K562 (cell line): ENCODE measurements at regions not wholly inside any gene's neighbourhood (a gene's known extent, or its start where the extent isn't known, plus 50 kb on each side); places are given as distances from the start of the nearest gene placed in this dataset.

Experiments used
- EWSR1 ChIP-seq: fragments of 450-650 bp; IDR thresholded peaks from 2 replicates; pipeline ENCODE4 v1.6.1; 2018; ENCODE audit warnings: borderline replicate concordance, mild to moderate bottlenecking, low read depth, moderate library complexity; ENCODE audit not compliant: partially characterized antibody
- FOS ChIP-seq: IDR thresholded peaks from 3 replicates; pipeline ENCODE4 v1.6.1; 2011; ENCODE audit not compliant: insufficient read length; ENCODE audit errors: extremely low read depth
- MAFK ChIP-seq: IDR thresholded peaks from 2 replicates; pipeline ENCODE4 v1.6.1; 2011; ENCODE audit warnings: low read length, improper control_type of control experiment
- ZNF316 ChIP-seq: fragments of 450-650 bp; IDR thresholded peaks from 2 replicates; pipeline ENCODE4 v1.6.1; 2016
- TF ChIP-seq, protein P1 (sequence below), 3 experiments: fragments of 200-800 bp in 1 of 3; fragments of 250-450 bp in 1 of 3; fragments of 450-650 bp in 1 of 3; sonication (Bioruptor Pico) in 1 of 3; sonication (Bioruptor generic) in 1 of 3; formaldehyde crosslinking in 1 of 3; IDR thresholded peaks; 2 replicates each; pipeline versions ENCODE4 v1.6.1 to v1.8.0; 2016 to 2022; ENCODE audit warnings: mild to moderate bottlenecking in 2 of 3, missing genetic modification characterization in 2 of 3, missing compliant biosample characterization in 1 of 3, moderate library complexity in 1 of 3
- TF ChIP-seq, protein P2 (sequence below), 2 experiments: fragments of 450-650 bp; IDR thresholded peaks; 2 replicates each; pipeline ENCODE4 v1.6.1; 2016

DNA sequence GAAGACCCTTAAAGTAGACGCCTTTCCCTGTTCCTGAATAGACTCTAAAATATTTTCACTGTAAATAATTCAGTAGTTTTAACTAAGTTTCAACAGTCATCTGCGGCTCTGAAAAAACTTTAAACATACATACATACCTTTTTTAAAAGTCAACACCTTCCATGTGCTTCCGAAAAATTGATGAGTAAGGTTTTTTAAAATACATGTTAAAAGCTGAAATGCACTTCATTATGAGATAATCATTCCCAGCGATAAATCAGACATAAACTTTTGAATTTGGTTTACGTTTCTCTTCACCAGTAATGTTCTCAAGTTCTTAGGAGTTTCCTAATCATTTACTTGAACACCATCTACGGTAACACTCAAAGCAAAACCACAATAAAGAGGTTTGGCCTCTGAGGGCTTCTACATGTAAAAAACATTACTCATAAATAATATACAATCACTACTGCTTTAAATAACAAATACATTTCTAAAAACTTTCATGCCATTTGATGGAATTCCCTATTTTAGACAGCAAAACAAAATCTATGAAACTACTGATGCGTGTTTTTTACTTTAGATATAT is 403.5 kb downstream of the SHQ1 start (continued):
- TF ChIP-seq, protein P1, sequence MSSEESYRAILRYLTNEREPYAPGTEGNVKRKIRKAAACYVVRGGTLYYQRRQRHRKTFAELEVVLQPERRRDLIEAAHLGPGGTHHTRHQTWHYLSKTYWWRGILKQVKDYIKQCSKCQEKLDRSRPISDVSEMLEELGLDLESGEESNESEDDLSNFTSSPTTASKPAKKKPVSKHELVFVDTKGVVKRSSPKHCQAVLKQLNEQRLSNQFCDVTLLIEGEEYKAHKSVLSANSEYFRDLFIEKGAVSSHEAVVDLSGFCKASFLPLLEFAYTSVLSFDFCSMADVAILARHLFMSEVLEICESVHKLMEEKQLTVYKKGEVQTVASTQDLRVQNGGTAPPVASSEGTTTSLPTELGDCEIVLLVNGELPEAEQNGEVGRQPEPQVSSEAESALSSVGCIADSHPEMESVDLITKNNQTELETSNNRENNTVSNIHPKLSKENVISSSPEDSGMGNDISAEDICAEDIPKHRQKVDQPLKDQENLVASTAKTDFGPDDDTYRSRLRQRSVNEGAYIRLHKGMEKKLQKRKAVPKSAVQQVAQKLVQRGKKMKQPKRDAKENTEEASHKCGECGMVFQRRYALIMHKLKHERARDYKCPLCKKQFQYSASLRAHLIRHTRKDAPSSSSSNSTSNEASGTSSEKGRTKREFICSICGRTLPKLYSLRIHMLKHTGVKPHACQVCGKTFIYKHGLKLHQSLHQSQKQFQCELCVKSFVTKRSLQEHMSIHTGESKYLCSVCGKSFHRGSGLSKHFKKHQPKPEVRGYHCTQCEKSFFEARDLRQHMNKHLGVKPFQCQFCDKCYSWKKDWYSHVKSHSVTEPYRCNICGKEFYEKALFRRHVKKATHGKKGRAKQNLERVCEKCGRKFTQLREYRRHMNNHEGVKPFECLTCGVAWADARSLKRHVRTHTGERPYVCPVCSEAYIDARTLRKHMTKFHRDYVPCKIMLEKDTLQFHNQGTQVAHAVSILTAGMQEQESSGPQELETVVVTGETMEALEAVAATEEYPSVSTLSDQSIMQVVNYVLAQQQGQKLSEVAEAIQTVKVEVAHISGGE (CRISPR knock-in tag; IDR thresholded peaks at IDR 0.05), result 0 out of 6 replicates have a peak, but pooled peaks of 1 of the 3 experiments have one; percentile 22
- TF ChIP-seq FOS, result no peak
- TF ChIP-seq MAFK, result peak; percentile 94
- no peak for TF ChIP-seq EWSR1
- TF ChIP-seq, protein P2, sequence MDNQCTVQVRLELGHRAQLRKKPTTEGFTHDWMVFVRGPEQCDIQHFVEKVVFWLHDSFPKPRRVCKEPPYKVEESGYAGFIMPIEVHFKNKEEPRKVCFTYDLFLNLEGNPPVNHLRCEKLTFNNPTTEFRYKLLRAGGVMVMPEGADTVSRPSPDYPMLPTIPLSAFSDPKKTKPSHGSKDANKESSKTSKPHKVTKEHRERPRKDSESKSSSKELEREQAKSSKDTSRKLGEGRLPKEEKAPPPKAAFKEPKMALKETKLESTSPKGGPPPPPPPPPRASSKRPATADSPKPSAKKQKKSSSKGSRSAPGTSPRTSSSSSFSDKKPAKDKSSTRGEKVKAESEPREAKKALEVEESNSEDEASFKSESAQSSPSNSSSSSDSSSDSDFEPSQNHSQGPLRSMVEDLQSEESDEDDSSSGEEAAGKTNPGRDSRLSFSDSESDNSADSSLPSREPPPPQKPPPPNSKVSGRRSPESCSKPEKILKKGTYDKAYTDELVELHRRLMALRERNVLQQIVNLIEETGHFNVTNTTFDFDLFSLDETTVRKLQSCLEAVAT (IDR thresholded peaks at IDR 0.05), result 0 out of 4 replicates have a peak, but pooled peaks of 1 of the 2 experiments have one; percentile 17
- peak; percentile 98 for TF ChIP-seq ZNF316
